HCT116 (cell line): ENCODE measurements at regions not wholly inside any gene's neighbourhood (a gene's known extent, or its start where the extent isn't known, plus 50 kb on each side); places are given as distances from the start of the nearest gene placed in this dataset.
"Not testable (repeated sequence)": the region's sequence is repeated elsewhere in the genome, so short reads cannot be mapped to it uniquely, and the experiment has no call there.

Source experiments
- ATF3 ChIP-seq: IDR thresholded peaks from 2 replicates; pipeline ENCODE4 v1.6.1; 2012
- CTCF ChIP-seq, 3 experiments: fragments of 200-600 bp in 1 of 3; sonication (generic) in 1 of 3; IDR thresholded peaks in 2 of 3; conservative IDR thresholded peaks in 1 of 3; 2 replicates each; pipeline ENCODE4 v1.5.1; 2012 to 2017; ENCODE audit warnings: low read depth in 2 of 3, low read length in 2 of 3, antibody characterized with exemption in 1 of 3, borderline replicate concordance in 1 of 3, control low read depth in 1 of 3, mild to moderate bottlenecking in 1 of 3, mixed read lengths in 1 of 3, mixed run types in 1 of 3, moderate library complexity in 1 of 3; ENCODE audit not compliant: insufficient read depth in 1 of 3
- EGR1 ChIP-seq: IDR thresholded peaks from 2 replicates; pipeline ENCODE4 v1.6.1; 2012; ENCODE audit warnings: low read depth
- EZH2 ChIP-seq: fragments of 200-600 bp; sonication (generic); IDR thresholded peaks from 2 replicates; pipeline ENCODE4 v1.6.1; 2017; ENCODE audit warnings: antibody characterized with exemption, mixed run types
- EZH2phosphoT487 ChIP-seq: fragments of 200-600 bp; IDR thresholded peaks from 2 replicates; pipeline ENCODE4 v1.6.1; 2018; ENCODE audit warnings: antibody characterized with exemption, borderline replicate concordance
- MAX ChIP-seq: IDR thresholded peaks from 2 replicates; pipeline ENCODE4 v1.6.1; 2012
- POLR2A ChIP-seq: IDR thresholded peaks from 2 replicates; pipeline ENCODE4 v1.7.0; 2011; ENCODE audit warnings: borderline replicate concordance; ENCODE audit not compliant: insufficient read depth, insufficient read length; ENCODE audit errors: extremely low read depth
- RAD21 ChIP-seq: IDR thresholded peaks from 2 replicates; pipeline ENCODE4 v1.6.1; 2012; ENCODE audit warnings: low read depth, mild to moderate bottlenecking
- REST ChIP-seq: IDR thresholded peaks from 2 replicates; pipeline ENCODE4 v1.6.1; 2012; ENCODE audit warnings: low read depth
- SIN3A ChIP-seq: IDR thresholded peaks from 2 replicates; pipeline ENCODE4 v1.6.1; 2012; ENCODE audit warnings: low read depth
- SRF ChIP-seq: IDR thresholded peaks from 2 replicates; pipeline ENCODE4 v1.6.1; 2012; ENCODE audit warnings: low read depth
- ZNF274 ChIP-seq: fragments of 200-500 bp; sonication (Bioruptor generic); IDR thresholded peaks from 2 replicates; pipeline ENCODE4 v1.6.1; 2014; ENCODE audit warnings: mild to moderate bottlenecking, low read depth, low read length, inconsistent platforms

GRCh38 chr2:110314472-110314871 lies 102.1 kb upstream of the MTLN start:
- TF ChIP-seq MAX; CTCF (IDR thresholded peaks at IDR 0.05 in 2 of 3, conservative IDR thresholded peaks at IDR 0.05 in 1 of 3; ENCODE audit: borderline replicate concordance in 1 of 3, insufficient read depth in 1 of 3, low read depth in 2 of 3, low read length in 2 of 3); EZH2; ATF3; EZH2phosphoT487; EGR1; REST; POLR2A; ZNF274; SRF; SIN3A; RAD21: not testable (repeated sequence)
